Subcutaneous abdominal adipose tissue (tissue), 5 donors: ENCODE measurements at regions not wholly inside any gene's neighbourhood (a gene's known extent, or its start where the extent isn't known, plus 50 kb on each side); places are given as distances from the start of the nearest gene placed in this dataset.

Experiments
- H3K27ac ChIP-seq: one replicate; pipeline ENCODE4 v1.7.0; 2013; ENCODE audit warnings: low read depth, mild to moderate bottlenecking, inconsistent platforms, low read length, moderate library complexity
- H3K27me3 ChIP-seq, 5 donors: one replicate each; pipeline ENCODE4 v1.7.0; 2013; ENCODE audit warnings: low read length in 5 of 5, inconsistent platforms in 1 of 5; ENCODE audit not compliant: control insufficient read depth in 5 of 5, insufficient read depth in 4 of 5
- H3K36me3 ChIP-seq, 5 donors: one replicate each; pipeline ENCODE4 v1.7.0; 2013; ENCODE audit warnings: low read length in 5 of 5; ENCODE audit not compliant: control insufficient read depth in 5 of 5, insufficient read depth in 5 of 5
- H3K4me1 ChIP-seq, 5 donors: one replicate each; pipeline ENCODE4 v1.7.0; 2013; ENCODE audit warnings: low read length in 5 of 5, mild to moderate bottlenecking in 3 of 5, moderate library complexity in 1 of 5; ENCODE audit not compliant: control insufficient read depth in 5 of 5, insufficient read depth in 5 of 5
- H3K4me3 ChIP-seq, 5 donors: one replicate each; pipeline ENCODE4 v1.7.0; 2013; ENCODE audit warnings: low read length in 5 of 5, low read depth in 1 of 5
- H3K9ac ChIP-seq, 5 donors: one replicate each; pipeline ENCODE4 v1.7.0; 2013; ENCODE audit warnings: low read length in 5 of 5, mild to moderate bottlenecking in 4 of 5, moderate library complexity in 3 of 5
- H3K9me3 ChIP-seq, 5 donors: one replicate each; pipeline ENCODE4 v1.7.0; 2013; ENCODE audit warnings: low read length in 5 of 5; ENCODE audit not compliant: control insufficient read depth in 5 of 5
- donor health status: healthy.
- donor health status: healthy.
- donor health status: healthy.
- donor health status: healthy.
- donor health status: healthy.

DNA sequence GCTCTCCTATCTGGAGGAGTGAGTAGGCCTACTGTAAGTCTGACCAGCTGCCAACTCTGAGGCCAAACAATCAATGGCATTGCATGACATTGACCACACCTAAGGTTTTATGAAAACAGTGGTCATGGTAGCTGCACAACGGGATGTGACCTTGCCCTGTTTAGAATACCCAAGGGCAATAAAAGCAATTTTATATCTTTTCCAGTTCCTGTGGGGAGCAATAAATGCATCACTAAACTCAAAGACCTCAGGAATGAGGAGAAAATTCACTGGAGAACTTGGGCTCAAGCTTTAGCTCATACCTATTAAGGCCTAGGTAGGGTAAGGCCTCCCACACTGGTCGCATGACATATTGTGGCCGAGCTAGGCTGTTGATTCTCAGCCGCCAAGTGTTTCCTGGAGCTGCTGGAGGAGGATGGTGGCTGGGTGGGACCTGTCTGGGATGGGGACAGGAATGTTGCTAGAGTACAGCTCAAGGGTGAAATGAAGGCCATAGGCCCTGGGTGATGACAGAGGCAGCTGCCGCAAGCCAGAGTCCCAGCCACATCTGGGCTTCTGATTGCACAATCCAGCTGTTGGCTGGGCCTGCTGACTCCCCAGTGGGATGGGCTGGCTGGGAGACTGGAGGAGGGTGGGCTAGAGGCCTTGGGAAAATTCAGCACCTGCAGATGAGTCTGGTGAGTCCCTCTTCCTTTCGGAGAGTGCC, 313.7 kb downstream of the CYP26B1 start:
- Histone ChIP-seq H3K27ac (no peak overlapping the region), H3K36me3 (no peaks in the 10 kb centered on the region), H3K4me3 (no peak overlapping the region), H3K4me1 (peaks cover 0 to 15% (median 8%) of the 10 kb centered on the region in 5 donors), H3K9ac (no peak overlapping the region), H3K27me3 (peaks cover 0 to 3% (median 0%) of the 10 kb centered on the region in 5 donors), H3K9me3 (no peaks in the 10 kb centered on the region)

DNA sequence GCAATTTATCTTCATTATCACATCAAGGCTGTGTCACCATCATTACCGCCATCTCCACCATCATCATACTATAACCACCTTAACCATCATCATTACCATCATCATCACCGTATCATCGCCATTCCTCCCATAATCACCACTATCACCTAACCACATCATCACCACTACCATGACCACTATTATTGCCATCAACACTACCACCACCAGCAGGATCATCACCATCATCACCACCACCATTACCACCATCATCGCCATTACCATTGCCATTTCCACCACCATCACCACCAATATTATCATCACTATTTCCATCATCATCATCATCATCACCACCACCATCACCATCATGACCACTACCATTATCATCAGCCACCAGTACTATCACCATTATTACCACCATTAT, 314.4 kb downstream of the CYP26B1 start:
- no peak overlapping the region for H3K9ac ChIP-seq

GRCh38 chr2:71832844-71833243, 314.8 kb downstream of the CYP26B1 start:
- Histone ChIP-seq H3K4me3 (no peak overlapping the region), H3K27me3 (peaks cover 0 to 3% (median 0%) of the 10 kb centered on the region in 5 donors), H3K36me3 (no peaks in the 10 kb centered on the region), H3K4me1 (peaks cover 0 to 15% (median 8%) of the 10 kb centered on the region in 5 donors), H3K9ac (no peak overlapping the region), H3K27ac (no peak overlapping the region), H3K9me3 (no peaks in the 10 kb centered on the region)

More for the DNA sequence above, 314.4 kb downstream of the CYP26B1 start:
- H3K4me1 ChIP-seq = peaks cover 0 to 15% (median 8%) of the 10 kb centered on the region in 5 donors
- no peak overlapping the region for H3K4me3 ChIP-seq
- H3K36me3 ChIP-seq = no peaks in the 10 kb centered on the region
- H3K27me3 ChIP-seq = peaks cover 0 to 3% (median 0%) of the 10 kb centered on the region in 5 donors
- no peak overlapping the region for H3K27ac ChIP-seq
- H3K9me3 ChIP-seq = no peaks in the 10 kb centered on the region

DNA sequence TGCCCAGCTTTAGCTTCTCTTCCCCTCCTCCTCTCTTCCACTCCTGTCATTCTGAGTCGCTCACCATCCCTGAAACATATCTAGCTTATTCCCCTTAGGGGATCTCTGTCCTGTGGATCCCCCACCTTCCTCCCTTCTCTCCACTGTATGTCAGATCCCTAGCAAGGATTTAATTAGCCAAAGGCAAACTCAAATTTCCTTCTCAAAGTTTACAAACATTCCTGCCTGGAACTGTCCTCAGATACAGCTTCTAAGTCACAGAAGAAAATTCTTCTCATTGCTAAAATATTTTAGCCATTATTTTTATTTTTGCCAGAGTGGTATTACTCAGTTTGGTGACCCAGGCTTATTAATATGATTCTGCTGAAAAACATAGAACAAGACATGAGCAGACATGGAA, 315.3 kb downstream of the CYP26B1 start:
- H3K4me1 ChIP-seq = peaks cover 0 to 15% (median 8%) of the 10 kb centered on the region in 5 donors
- peaks cover 0 to 3% (median 0%) of the 10 kb centered on the region in 5 donors for H3K27me3 ChIP-seq
- no peaks in the 10 kb centered on the region for H3K9me3 ChIP-seq
- no peak overlapping the region for H3K27ac ChIP-seq
- H3K4me3 ChIP-seq = no peak overlapping the region
- H3K9ac ChIP-seq = no peak overlapping the region
- no peaks in the 10 kb centered on the region for H3K36me3 ChIP-seq

DNA sequence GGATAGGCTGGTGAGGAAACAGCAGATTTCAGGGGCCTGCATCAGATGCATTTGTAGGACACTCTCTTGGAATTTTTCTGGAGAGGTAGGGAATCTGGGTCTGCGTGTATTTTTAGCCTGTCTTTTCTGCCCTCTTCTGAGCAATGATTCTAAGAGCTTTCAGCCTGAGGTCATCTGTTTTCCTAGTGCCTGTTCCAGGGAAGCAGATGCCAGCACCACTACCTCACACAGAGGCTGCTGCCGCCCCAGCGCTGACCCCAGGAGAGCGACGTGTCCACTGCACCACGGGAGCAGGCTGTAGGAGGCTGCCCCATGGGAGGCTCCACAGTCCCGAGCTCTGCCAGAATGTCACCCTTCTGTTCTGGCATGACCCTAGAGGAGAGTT, 316.5 kb downstream of the CYP26B1 start:
- Histone ChIP-seq H3K27ac (no peak overlapping the region), H3K27me3 (peaks cover 0 to 3% (median 0%) of the 10 kb centered on the region in 5 donors), H3K4me1 (peaks cover 0 to 21% (median 8%) of the 10 kb centered on the region in 5 donors), H3K9me3 (no peaks in the 10 kb centered on the region), H3K36me3 (no peaks in the 10 kb centered on the region), H3K9ac (no peak overlapping the region), H3K4me3 (no peak overlapping the region)

GRCh38 chr2:71830497-71831192, 317.0 kb downstream of the CYP26B1 start:
- Histone ChIP-seq H3K4me3 (no peak overlapping the region), H3K4me1 (peaks cover 0 to 21% (median 8%) of the 10 kb centered on the region in 5 donors), H3K36me3 (no peaks in the 10 kb centered on the region), H3K27ac (no peak overlapping the region), H3K9ac (no peak overlapping the region), H3K27me3 (peaks cover 0 to 3% (median 0%) of the 10 kb centered on the region in 5 donors), H3K9me3 (no peaks in the 10 kb centered on the region)

GRCh38 chr2:71829008-71829407, 318.7 kb downstream of the CYP26B1 start:
- H3K4me3 ChIP-seq = no peak overlapping the region
- no peak overlapping the region for H3K27ac ChIP-seq
- H3K4me1 ChIP-seq = peaks cover 0 to 20% (median 8%) of the 10 kb centered on the region in 5 donors
- H3K36me3 ChIP-seq = no peaks in the 10 kb centered on the region
- peaks cover 0 to 3% (median 0%) of the 10 kb centered on the region in 5 donors for H3K27me3 ChIP-seq
- H3K9ac ChIP-seq = no peak overlapping the region
- H3K9me3 ChIP-seq = peaks cover 0 to 4% (median 0%) of the 10 kb centered on the region in 5 donors

- no peak overlapping the region for H3K27ac ChIP-seq
- H3K4me3 ChIP-seq = no peak overlapping the region
- peaks cover 0 to 15% (median 8%) of the 10 kb centered on the region in 5 donors for H3K4me1 ChIP-seq
- H3K27me3 ChIP-seq = peaks cover 0 to 3% (median 0%) of the 10 kb centered on the region in 5 donors
- peaks cover 0 to 4% (median 0%) of the 10 kb centered on the region in 5 donors for H3K9me3 ChIP-seq
- no peak overlapping the region for H3K9ac ChIP-seq
- H3K36me3 ChIP-seq = no peaks in the 10 kb centered on the region
Observed at GRCh38 chr2:71827973-71828372, 319.7 kb downstream of the CYP26B1 start.

DNA sequence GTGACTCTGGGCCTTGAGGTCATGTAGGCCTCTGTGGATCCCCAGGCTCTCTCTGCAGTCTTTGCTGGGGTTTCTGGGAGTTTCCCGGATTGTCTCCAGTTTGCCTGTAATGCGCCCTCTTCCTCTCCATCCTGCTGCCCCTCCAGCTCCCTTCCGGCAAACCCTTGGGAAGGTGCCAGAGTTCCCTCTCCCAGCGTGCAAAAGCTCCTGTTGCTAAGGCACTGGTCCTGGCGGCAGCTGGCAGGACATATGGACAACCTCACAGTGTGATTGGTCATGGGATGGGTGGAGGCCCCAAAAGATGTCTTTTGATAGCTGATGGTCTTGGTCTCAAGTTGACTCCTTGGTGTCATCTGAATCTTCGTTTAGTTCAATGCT, 320.1 kb downstream of the CYP26B1 start:
- no peaks in the 10 kb centered on the region for H3K36me3 ChIP-seq
- H3K9me3 ChIP-seq = peaks cover 0 to 4% (median 0%) of the 10 kb centered on the region in 5 donors
- no peak overlapping the region for H3K9ac ChIP-seq
- peaks cover 0 to 3% (median 0%) of the 10 kb centered on the region in 5 donors for H3K27me3 ChIP-seq
- H3K4me3 ChIP-seq = no peak overlapping the region
- H3K27ac ChIP-seq = no peak overlapping the region
- peaks cover 0 to 15% (median 8%) of the 10 kb centered on the region in 5 donors for H3K4me1 ChIP-seq
